Left renal pelvis (tissue), 4 donors: ENCODE measurements at regions not wholly inside any gene's neighbourhood (a gene's known extent, or its start where the extent isn't known, plus 50 kb on each side); places are given as distances from the start of the nearest gene placed in this dataset.

Experiments
- DNase-seq, 4 donors: peaks; one replicate each; pipeline ENCODE4 v3.0.0-alpha.2; 2013; ENCODE audit warnings: low read depth in 4 of 4, low spot score in 3 of 4

GRCh38 chr13:107447591-107447990 is 767.7 kb downstream of the LIG4 start:
- DNase-seq = no peak

- no peak for DNase-seq
Measured at GRCh38 chr13:107441279-107441678, 774.1 kb downstream of the LIG4 start.

DNA sequence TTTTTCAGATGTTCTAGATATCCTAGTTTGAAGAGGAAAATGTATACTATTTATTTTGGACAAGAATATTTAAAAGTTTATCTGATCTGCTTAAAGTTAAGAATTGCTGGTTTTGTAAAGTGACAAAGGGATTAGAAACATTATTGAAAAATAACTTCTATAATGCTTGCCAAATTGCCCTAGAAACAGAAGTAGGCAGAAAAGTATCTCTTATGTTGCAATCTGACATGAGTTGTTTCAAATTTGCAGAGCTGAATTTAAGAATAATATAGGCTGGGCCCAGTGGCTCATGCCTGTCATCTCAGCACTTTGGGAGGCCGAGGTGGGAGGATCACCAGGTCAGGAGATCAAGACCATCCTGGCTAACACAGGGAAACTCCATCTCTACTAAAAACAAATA is 777.1 kb downstream of the LIG4 start:
- DNase-seq = no peak

- DNase-seq = no peak
Measured at GRCh38 chr13:107434347-107434746, 781.0 kb downstream of the LIG4 start.

- no peak for DNase-seq
Measured at GRCh38 chr13:107427536-107427935, 787.8 kb downstream of the LIG4 start.

DNA sequence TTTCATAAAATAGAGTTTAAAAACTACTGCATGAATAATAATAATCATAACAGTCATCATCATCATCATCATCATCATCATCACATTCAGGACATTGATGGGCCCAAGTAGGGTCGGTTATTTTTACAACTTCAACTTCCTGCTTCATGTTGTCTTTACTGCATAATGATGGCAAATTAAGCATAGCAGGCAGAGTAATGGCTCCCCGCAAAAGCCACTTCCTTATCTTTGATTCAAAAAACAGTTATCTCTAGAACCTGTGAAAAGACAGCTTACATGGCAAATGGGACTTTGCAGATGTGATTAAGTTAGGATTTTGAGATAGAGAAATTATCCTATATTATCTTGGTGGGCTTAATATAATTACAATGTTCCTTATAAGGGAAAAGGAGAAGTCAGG is 792.9 kb downstream of the LIG4 start:
- no peak for DNase-seq

GRCh38 chr13:107421951-107422350 is 793.4 kb downstream of the LIG4 start:
- DNase-seq = no peak

DNA sequence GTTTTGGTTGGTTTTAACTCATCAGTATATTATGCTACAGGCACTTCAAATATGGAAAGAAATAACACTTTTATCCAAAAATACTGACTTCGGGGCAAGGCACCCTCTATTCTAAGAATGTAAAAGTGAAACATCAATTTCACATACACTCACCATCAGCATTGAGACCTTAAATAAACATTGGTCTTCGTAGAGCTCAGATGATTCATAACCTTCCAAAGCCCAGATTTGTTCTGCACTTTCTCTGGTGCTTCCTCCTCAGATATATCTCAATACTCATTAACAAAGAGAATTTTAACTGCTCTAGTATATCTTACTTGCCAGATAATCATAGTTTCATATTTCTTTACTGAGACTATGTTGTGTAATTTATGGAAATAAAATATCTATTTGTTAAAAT is 794.3 kb downstream of the LIG4 start:
- DNase-seq = no peak

GRCh38 chr13:107413005-107413404 is 802.3 kb downstream of the LIG4 start:
- no peak for DNase-seq

GRCh38 chr13:107407074-107407473 is 808.3 kb downstream of the LIG4 start:
- no peak for DNase-seq

DNA sequence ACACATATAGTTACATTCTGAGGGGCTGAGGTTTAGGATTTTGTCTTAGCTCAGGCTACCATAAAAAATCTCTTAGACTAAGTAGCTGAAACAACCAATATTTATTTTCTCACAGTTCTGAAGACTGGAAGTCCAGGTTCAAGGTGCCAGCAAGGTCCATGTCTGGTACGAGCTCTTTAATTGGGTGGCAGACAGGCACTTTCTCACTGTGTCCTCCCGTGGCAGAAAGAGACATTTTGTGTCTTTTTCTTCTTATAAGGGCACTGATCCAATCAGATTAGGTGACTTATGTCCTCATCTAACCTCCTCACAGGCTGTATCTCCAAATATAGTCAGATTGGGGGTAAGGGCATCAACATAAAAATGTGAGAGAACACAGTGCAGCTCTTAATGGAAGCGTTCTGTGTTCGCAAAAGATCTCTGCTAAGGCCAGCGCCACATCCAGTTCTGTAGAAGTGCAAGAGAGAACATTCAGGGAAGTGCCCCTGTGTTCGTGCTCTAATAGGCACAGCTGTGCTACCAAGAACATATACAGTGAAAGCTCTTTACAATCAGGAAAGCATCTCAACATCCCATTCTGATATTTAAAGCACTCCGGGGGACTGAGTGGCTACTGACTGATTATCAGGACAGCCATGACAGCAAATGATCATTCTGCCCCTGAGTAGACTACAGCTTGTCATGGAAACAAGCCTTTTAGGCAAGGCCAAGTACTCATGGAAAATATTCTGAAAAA is 819.2 kb downstream of the LIG4 start:
- DNase-seq = no peak

DNA sequence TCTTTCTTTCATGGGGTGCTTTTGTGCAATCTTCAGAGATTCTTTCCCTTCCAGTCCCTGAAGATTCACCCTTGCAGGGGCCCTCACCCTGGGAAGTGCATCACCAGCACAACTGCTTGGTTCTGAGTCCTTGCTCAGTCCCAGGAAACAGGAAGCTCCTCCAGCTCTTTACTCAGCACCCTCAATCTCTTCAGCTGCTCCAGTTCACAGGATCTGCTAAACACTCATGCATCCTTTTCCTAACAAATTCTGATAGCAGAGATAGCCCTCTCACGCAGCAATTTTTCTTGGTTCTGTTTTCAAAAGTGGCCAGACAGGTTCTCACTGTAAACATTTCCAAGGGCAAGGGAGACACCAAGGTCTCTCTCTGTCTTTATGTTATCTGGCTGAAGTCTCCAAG is 823.1 kb downstream of the LIG4 start:
- DNase-seq = no peak

- DNase-seq = no peak
Measured at GRCh38 chr13:107387525-107387924, 819.6 kb upstream of the ARGLU1 start.

GRCh38 chr13:107379407-107380155 is 811.6 kb upstream of the ARGLU1 start:
- DNase-seq = no peak

DNA sequence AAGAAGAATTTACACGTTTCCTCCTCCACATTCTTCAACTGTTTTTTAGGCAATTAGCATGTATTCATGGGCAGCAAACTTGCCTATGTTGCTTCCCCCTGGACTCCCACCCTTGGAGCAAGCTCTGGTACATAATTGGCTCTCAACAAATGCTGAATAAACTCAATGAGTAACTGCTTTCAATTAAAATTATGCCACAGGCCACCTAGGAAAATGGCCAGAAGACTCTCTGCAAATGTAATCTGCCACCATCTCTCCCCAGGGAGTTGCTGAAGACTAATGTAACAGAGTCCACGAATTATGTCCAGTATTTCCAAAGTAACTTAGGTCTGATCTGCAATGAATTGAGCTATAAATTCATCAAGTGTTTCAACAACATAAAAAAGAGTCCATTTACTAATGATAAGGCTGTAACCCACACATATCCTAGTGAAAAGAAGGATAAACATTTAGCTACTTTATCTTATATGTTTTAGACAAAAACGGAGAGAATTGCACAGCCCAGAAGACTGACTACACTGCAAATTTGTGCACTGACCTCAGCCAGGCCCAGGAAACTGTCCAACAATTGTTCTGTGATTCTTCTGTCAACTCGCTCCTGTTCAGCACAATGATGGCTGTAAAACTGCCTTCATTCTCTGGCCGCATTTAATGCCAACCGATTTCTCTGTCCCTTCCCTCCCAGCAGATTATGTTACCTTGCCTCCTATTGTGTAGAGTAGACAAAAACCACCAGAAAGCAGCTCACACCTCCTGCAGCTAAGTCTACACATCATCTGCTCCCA is 808.6 kb upstream of the ARGLU1 start:
- DNase-seq = no peak

DNA sequence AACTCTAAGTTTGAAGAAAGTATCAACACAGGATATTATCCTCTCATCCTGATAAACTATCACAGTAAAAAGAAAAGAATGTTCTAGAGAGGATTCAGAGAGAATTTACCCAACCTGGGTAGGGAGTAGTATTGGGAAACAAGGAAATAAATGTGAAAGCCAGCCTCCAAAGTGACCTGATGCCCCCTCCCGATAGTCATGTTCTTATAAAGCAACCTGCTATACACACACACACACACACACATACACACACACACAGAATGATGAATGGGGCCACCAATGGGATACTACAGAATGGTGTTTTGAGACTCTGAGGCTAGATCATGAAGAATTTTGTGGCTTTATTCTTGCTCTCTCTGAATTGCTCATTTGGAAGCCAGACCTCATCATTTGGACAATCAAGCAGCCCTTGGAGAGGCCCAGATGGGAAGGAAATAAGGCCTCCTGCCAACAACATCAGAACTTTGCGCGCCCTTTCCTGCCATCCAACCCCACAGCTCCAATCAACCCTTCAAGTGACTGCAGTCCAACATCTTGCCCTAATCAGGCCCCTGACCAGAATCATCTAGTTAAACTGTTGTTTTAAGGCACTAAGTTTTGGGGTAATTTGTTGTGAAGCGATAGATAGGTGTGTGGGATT is 807.9 kb upstream of the ARGLU1 start:
- DNase-seq = no peak

- DNase-seq = no peak
Measured at GRCh38 chr13:107374038-107374437, 806.1 kb upstream of the ARGLU1 start.

GRCh38 chr13:107373551-107373950 is 805.6 kb upstream of the ARGLU1 start:
- DNase-seq = peak in 1 of 4 donors; percentile 14

DNA sequence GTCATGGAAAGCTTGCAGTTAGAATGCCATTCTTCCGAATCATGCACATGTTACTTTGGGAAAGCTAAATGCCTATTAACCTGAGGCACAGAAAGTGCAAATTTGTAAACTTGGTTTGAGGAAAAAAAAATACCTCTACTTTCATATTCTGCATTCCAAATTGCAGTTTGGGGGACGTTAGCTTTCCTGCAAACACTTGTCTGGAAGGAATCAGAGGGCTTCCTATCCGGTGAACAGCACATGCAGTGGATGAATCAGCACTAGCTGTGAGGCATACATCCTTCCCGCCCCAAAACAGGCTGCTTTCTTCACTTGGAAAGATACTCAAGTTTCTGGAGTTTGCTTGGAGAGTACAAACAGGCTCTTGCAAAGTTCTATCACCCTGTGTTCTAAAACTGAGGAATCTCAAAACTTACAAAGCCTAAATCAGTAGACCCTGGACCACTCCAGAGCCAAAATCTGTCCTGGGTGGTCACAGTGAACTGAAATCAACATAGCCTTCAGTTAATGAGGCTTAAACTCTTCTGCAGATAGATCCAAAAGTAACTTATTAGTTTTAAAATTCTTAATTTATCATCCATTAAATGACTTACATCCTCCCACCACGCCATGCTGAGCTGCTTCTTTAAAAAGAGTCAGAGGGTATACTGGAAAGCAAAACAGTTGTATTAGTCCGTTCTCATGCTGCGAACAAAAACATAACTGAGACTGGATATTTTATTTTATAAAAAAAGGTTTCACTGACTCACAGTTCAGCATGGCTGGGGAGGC is 802.3 kb upstream of the ARGLU1 start:
- no peak for DNase-seq

DNA sequence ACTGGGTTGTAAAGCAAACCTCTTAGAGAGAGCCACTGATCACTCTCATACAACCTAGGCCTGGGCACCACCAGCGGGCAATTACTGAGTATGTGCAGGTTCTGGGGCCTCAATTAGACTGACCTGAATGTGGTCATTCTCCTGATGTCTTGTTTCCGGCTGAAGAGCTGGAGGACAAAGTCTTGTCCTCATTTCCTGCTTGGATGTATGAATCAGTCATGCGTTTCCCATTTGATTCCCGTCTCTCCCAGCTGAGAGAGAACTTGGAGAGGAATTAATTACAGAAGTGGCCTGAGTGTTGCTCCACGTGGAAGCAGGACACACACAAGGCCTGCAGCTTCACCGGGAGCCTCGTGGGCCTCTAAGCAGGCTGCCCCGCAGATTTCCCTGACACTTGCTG is 799.3 kb upstream of the ARGLU1 start:
- DNase-seq = no peak
